SU-DHL-6 (cell line): ENCODE measurements at regions not wholly inside any gene's neighbourhood (a gene's known extent, or its start where the extent isn't known, plus 50 kb on each side); places are given as distances from the start of the nearest gene placed in this dataset.

Experiments
- H2AFZ ChIP-seq: fragments of 200-600 bp; sonication (generic); 2 replicates; pipeline ENCODE4 v1.6.1; 2014; ENCODE audit warnings: low read depth, mild to moderate bottlenecking, moderate library complexity, mixed read lengths, antibody characterized with exemption, low read length; ENCODE audit not compliant: severe bottlenecking
- H3F3A ChIP-seq: fragments of 200-600 bp; shearing (Covaris generic); 2 replicates; pipeline ENCODE4 v1.6.0; 2016; ENCODE audit warnings: antibody characterized with exemption, mild to moderate bottlenecking; ENCODE audit not compliant: insufficient read depth
- H3K27ac ChIP-seq: fragments of 200-600 bp; sonication (generic); 2 replicates; pipeline ENCODE4 v1.5.1; 2016; ENCODE audit warnings: low read depth, mild to moderate bottlenecking, low read length, moderate library complexity, mixed read lengths
- H3K27me3 ChIP-seq: fragments of 200-600 bp; sonication (generic), shearing (Covaris generic); 2 replicates; pipeline ENCODE4 v1.6.0; 2014; ENCODE audit warnings: mild to moderate bottlenecking, low read length
- H3K36me3 ChIP-seq: fragments of 200-600 bp; sonication (generic); 2 replicates; pipeline ENCODE4 v1.6.1; 2014; ENCODE audit warnings: mild to moderate bottlenecking, low read length, mixed read lengths
- H3K4me2 ChIP-seq: fragments of 300-600, 200-600 bp; shearing (Covaris generic), sonication (generic); 2 replicates; pipeline ENCODE4 v1.6.0; 2014; ENCODE audit warnings: low read length, low read depth, mild to moderate bottlenecking; ENCODE audit not compliant: poor library complexity, severe bottlenecking
- H3K4me3 ChIP-seq: fragments of 200-600 bp; sonication (generic); 2 replicates; pipeline ENCODE4 v1.5.1; 2014; ENCODE audit warnings: antibody characterized with exemption, low read length, mild to moderate bottlenecking, mixed read lengths; ENCODE audit not compliant: insufficient read depth, poor library complexity, severe bottlenecking
- H3K79me2 ChIP-seq: fragments of 200-600 bp; sonication (generic); 2 replicates; pipeline ENCODE4 v1.6.1; 2014; ENCODE audit warnings: mild to moderate bottlenecking, low read length, moderate library complexity; ENCODE audit not compliant: insufficient read depth
- H3K9ac ChIP-seq: fragments of 200-600 bp; sonication (generic); 2 replicates; pipeline ENCODE4 v1.7.0; 2014; ENCODE audit warnings: mild to moderate bottlenecking, low read length
- H3K9me2 ChIP-seq: fragments of 200-600 bp; sonication (generic); replicated peaks from 2 replicates; pipeline ENCODE4 v1.6.1; 2014; ENCODE audit warnings: low read length; ENCODE audit not compliant: insufficient read depth
- H3K9me3 ChIP-seq: fragments of 200-600 bp; sonication (generic); 2 replicates; pipeline ENCODE4 v1.6.1; 2014; ENCODE audit warnings: low read length, mixed read lengths; ENCODE audit not compliant: insufficient read depth
- H4K20me1 ChIP-seq: fragments of 200-600 bp; sonication (generic); 2 replicates; pipeline ENCODE4 v1.6.1; 2014; ENCODE audit warnings: low read depth, mild to moderate bottlenecking, antibody characterized with exemption, low read length, moderate library complexity, mixed read lengths
- EZH2phosphoT487 ChIP-seq: fragments of 200-600 bp; sonication (generic), shearing (Covaris generic); conservative IDR thresholded peaks from 2 replicates; pipeline ENCODE4 v1.6.1; 2018; ENCODE audit warnings: mild to moderate bottlenecking, antibody characterized with exemption, low read length, moderate library complexity, mixed read lengths
- TF ChIP-seq, protein P1 (sequence below): fragments of 200-600 bp; sonication (generic); IDR thresholded peaks from one replicate; pipeline ENCODE4 v1.5.1; 2017; ENCODE audit warnings: antibody characterized with exemption, mild to moderate bottlenecking, low read length, moderate library complexity; ENCODE audit not compliant: insufficient read depth, poor library complexity, severe bottlenecking

- Histone ChIP-seq H3K27me3 (no peaks in the 10 kb centered on the region), H3K9me3 (no peaks in the 10 kb centered on the region), H3K27ac (no peak overlapping the region), H3K9ac (no peak overlapping the region), H3K36me3 (no peaks in the 10 kb centered on the region), H2AFZ (no peak overlapping the region), H3F3A (no peaks in the 10 kb centered on the region), H3K9me2 (no peaks in the 10 kb centered on the region), H4K20me1 (no peaks in the 10 kb centered on the region), H3K4me2 (no peak overlapping the region), H3K79me2 (no peaks in the 10 kb centered on the region), H3K4me3 (no peak overlapping the region)
- TF ChIP-seq EZH2phosphoT487: no peak
Observed at GRCh38 chr3:107943786-107944523, 146.9 kb downstream of the CD47 start.

GRCh38 chr3:107942951-107943749 is 147.7 kb downstream of the CD47 start:
- no peaks in the 10 kb centered on the region for H3F3A ChIP-seq
- H3K4me3 ChIP-seq: no peak overlapping the region
- H3K4me2 ChIP-seq: no peak overlapping the region
- no peaks in the 10 kb centered on the region for H3K27me3 ChIP-seq
- no peaks in the 10 kb centered on the region for H3K36me3 ChIP-seq
- H3K9me3 ChIP-seq: no peaks in the 10 kb centered on the region
- no peaks in the 10 kb centered on the region for H4K20me1 ChIP-seq
- no peak overlapping the region for H3K27ac ChIP-seq
- H2AFZ ChIP-seq: no peak overlapping the region
- TF ChIP-seq, protein P1, sequence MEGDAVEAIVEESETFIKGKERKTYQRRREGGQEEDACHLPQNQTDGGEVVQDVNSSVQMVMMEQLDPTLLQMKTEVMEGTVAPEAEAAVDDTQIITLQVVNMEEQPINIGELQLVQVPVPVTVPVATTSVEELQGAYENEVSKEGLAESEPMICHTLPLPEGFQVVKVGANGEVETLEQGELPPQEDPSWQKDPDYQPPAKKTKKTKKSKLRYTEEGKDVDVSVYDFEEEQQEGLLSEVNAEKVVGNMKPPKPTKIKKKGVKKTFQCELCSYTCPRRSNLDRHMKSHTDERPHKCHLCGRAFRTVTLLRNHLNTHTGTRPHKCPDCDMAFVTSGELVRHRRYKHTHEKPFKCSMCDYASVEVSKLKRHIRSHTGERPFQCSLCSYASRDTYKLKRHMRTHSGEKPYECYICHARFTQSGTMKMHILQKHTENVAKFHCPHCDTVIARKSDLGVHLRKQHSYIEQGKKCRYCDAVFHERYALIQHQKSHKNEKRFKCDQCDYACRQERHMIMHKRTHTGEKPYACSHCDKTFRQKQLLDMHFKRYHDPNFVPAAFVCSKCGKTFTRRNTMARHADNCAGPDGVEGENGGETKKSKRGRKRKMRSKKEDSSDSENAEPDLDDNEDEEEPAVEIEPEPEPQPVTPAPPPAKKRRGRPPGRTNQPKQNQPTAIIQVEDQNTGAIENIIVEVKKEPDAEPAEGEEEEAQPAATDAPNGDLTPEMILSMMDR: no peak
- no peak for TF ChIP-seq EZH2phosphoT487
- no peaks in the 10 kb centered on the region for H3K9me2 ChIP-seq
- H3K79me2 ChIP-seq: no peaks in the 10 kb centered on the region
- no peak overlapping the region for H3K9ac ChIP-seq

GRCh38 chr3:107942244-107942643 is 148.6 kb downstream of the CD47 start:
- Histone ChIP-seq H3K4me3 (no peak overlapping the region), H3K9ac (no peak overlapping the region), H3K27ac (no peak overlapping the region), H3K4me2 (no peak overlapping the region), H3F3A (no peaks in the 10 kb centered on the region), H4K20me1 (no peaks in the 10 kb centered on the region), H3K79me2 (no peaks in the 10 kb centered on the region), H2AFZ (no peak overlapping the region), H3K9me3 (no peaks in the 10 kb centered on the region), H3K27me3 (no peaks in the 10 kb centered on the region), H3K9me2 (no peaks in the 10 kb centered on the region), H3K36me3 (no peaks in the 10 kb centered on the region)
- TF ChIP-seq EZH2phosphoT487: no peak
- TF ChIP-seq, protein P1: no peak
